Thyroid gland (tissue), 4 donors: ENCODE measurements at regions not wholly inside any gene's neighbourhood (a gene's known extent, or its start where the extent isn't known, plus 50 kb on each side); places are given as distances from the start of the nearest gene placed in this dataset.

Source experiments
- DNase-seq, 2 donors: peaks; one replicate each; pipeline ENCODE4 v3.0.0-alpha.2; 2019
- H3K27ac ChIP-seq, 3 donors: fragments of 200-600 bp; sonication (generic); 1 replicate in 2 of 3; 2 replicates in 1 of 3; pipeline ENCODE4 v1.5.1; 2016 to 2019; ENCODE audit warnings: mild to moderate bottlenecking in 1 of 3, moderate library complexity in 1 of 3
- H3K27me3 ChIP-seq: fragments of 200-600 bp; sonication (generic); one replicate; pipeline ENCODE4 v1.5.1; 2019
- H3K36me3 ChIP-seq, 2 donors: fragments of 200-600 bp; sonication (generic); one replicate each; pipeline ENCODE4 v1.5.1; 2016 to 2019
- H3K4me1 ChIP-seq, 2 donors: fragments of 200-600 bp; sonication (generic); one replicate each; pipeline ENCODE4 v1.5.1; 2017 to 2019
- H3K4me3 ChIP-seq, 3 donors: fragments of 200-600 bp; sonication (generic); replicated peaks in 1 of 3; 1 replicate in 2 of 3; 2 replicates in 1 of 3; pipeline ENCODE4 v1.5.1; 2016; ENCODE audit warnings: mild to moderate bottlenecking in 1 of 3
- H3K9me3 ChIP-seq: fragments of 200-600 bp; sonication (generic); one replicate; pipeline ENCODE4 v1.5.1; 2017
- CTCF ChIP-seq, 6 experiments: fragments of 200-600 bp in 3 of 6; fragments of 450-650 bp in 3 of 6; sonication (generic) in 3 of 6; IDR thresholded peaks; one replicate each; pipeline ENCODE4 v1.5.1; 2016 to 2019; ENCODE audit warnings: antibody characterized with exemption in 6 of 6, mild to moderate bottlenecking in 2 of 6, inconsistent platforms in 1 of 6, moderate library complexity in 1 of 6
- POLR2A ChIP-seq, 2 donors: fragments of 450-650 bp; IDR thresholded peaks; one replicate each; pipeline ENCODE4 v1.6.1; 2017; ENCODE audit warnings: antibody characterized with exemption in 2 of 2, mild to moderate bottlenecking in 2 of 2, moderate library complexity in 1 of 2
- WGBS, 2 donors: methylation state at CpG; one replicate each; pipeline ENCODE4 v1.1.5; 2017; 5-methylcytosine and 5-hydroxymethylcytosine counted together
- intact Hi-C: fragments of 100-400 bp; cut with DNase I; formaldehyde crosslinking; loops from one replicate; pipeline ENCODE4 v1.15.1; 2023

- 91 to 94% methylated on average over 2 of the region's 2 CpGs for WGBS, 2 donors
- H3K27ac ChIP-seq = no peak overlapping the region
- TF ChIP-seq CTCF (IDR thresholded peaks at IDR 0.05) (no peak), POLR2A (IDR thresholded peaks at IDR 0.05) (no peak)
Observed at GRCh38 chr11:115005663-115006062, 327.3 kb downstream of the NXPE2 start.

GRCh38 chr11:115007851-115008250 is 329.5 kb downstream of the NXPE2 start:
- intact Hi-C loops = no loop called here
- DNase-seq = no peak
- no peaks in the 10 kb centered on the region for H3K4me1 ChIP-seq
- 61 to 94% methylated on average over 2 of the region's 2 CpGs for WGBS, 2 donors
- no peaks in the 10 kb centered on the region for H3K9me3 ChIP-seq
- H3K27me3 ChIP-seq = no peaks in the 10 kb centered on the region
- H3K4me3 ChIP-seq = no peak overlapping the region
- H3K36me3 ChIP-seq = no peaks in the 10 kb centered on the region
- no peak overlapping the region for H3K27ac ChIP-seq
- TF ChIP-seq POLR2A (IDR thresholded peaks at IDR 0.05) = no peak
- no peak for TF ChIP-seq CTCF (IDR thresholded peaks at IDR 0.05)

More at GRCh38 chr11:115005663-115006062, 327.3 kb downstream of the NXPE2 start:
- H3K9me3 ChIP-seq = no peaks in the 10 kb centered on the region
- no peaks in the 10 kb centered on the region for H3K4me1 ChIP-seq
- H3K36me3 ChIP-seq = no peaks in the 10 kb centered on the region
- DNase-seq = no peak
- no peaks in the 10 kb centered on the region for H3K27me3 ChIP-seq
- H3K4me3 ChIP-seq = no peak overlapping the region
- intact Hi-C loops = no loop called here

- Histone ChIP-seq H3K27ac (no peak overlapping the region), H3K27me3 (no peaks in the 10 kb centered on the region), H3K4me1 (no peaks in the 10 kb centered on the region), H3K4me3 (no peak overlapping the region), H3K36me3 (no peaks in the 10 kb centered on the region), H3K9me3 (no peaks in the 10 kb centered on the region)
- DNase-seq = no peak
- TF ChIP-seq CTCF (IDR thresholded peaks at IDR 0.05) (no peak), POLR2A (IDR thresholded peaks at IDR 0.05) (no peak)
- intact Hi-C loops = no loop called here
- WGBS, 2 donors = 67 to 70% methylated on average over 6 of the region's 6 CpGs
Observed at GRCh38 chr11:115008799-115009198, 330.5 kb downstream of the NXPE2 start.

GRCh38 chr11:115017529-115017928 is 339.2 kb downstream of the NXPE2 start:
- no peak for DNase-seq
- no peaks in the 10 kb centered on the region for H3K4me1 ChIP-seq
- TF ChIP-seq POLR2A (IDR thresholded peaks at IDR 0.05) (no peak), CTCF (IDR thresholded peaks at IDR 0.05) (no peak)
- no peak overlapping the region for H3K4me3 ChIP-seq
- H3K9me3 ChIP-seq = no peaks in the 10 kb centered on the region
- no peaks in the 10 kb centered on the region for H3K27me3 ChIP-seq
- no peaks in the 10 kb centered on the region for H3K36me3 ChIP-seq
- H3K27ac ChIP-seq = no peak overlapping the region
- intact Hi-C loops = no loop called here

- no peak overlapping the region for H3K27ac ChIP-seq
- no peaks in the 10 kb centered on the region for H3K4me1 ChIP-seq
- no peaks in the 10 kb centered on the region for H3K9me3 ChIP-seq
- no peak for DNase-seq
- no peaks in the 10 kb centered on the region for H3K36me3 ChIP-seq
- TF ChIP-seq CTCF (IDR thresholded peaks at IDR 0.05) (no peak), POLR2A (IDR thresholded peaks at IDR 0.05) (no peak)
- intact Hi-C loops = no loop called here
- H3K4me3 ChIP-seq = no peak overlapping the region
- no peaks in the 10 kb centered on the region for H3K27me3 ChIP-seq
Observed at GRCh38 chr11:115030166-115030565, 351.8 kb downstream of the NXPE2 start.
